SK-N-SH treated with all-trans-retinoic acid at 6 μM for 48 hours (cell line): ENCODE measurements at regions not wholly inside any gene's neighbourhood (a gene's known extent, or its start where the extent isn't known, plus 50 kb on each side); places are given as distances from the start of the nearest gene placed in this dataset.

Experiments
- CREB5 ChIP-seq: fragments of 250-450 bp; sonication (Bioruptor Pico); IDR thresholded peaks from 2 replicates; pipeline ENCODE4 v1.5.1; 2020; ENCODE audit warnings: low read depth, mild to moderate bottlenecking, moderate library complexity
- PATZ1 ChIP-seq: fragments of 250-450 bp; sonication (Bioruptor Pico); IDR thresholded peaks from 2 replicates; pipeline ENCODE4 v1.8.0; 2020; ENCODE audit warnings: mild to moderate bottlenecking, moderate library complexity, borderline replicate concordance
- TOX ChIP-seq: fragments of 250-450 bp; sonication (Bioruptor Pico); IDR thresholded peaks from 2 replicates; pipeline ENCODE4 v1.8.0; 2021; ENCODE audit warnings: mild to moderate bottlenecking, moderate library complexity, borderline replicate concordance
- ZFP30 ChIP-seq: fragments of 450-650 bp; formaldehyde crosslinking; IDR thresholded peaks from 2 replicates; pipeline ENCODE4 v1.5.0; 2022; ENCODE audit warnings: mild to moderate bottlenecking, moderate library complexity
- ZNF565 ChIP-seq: fragments of 450-650 bp; formaldehyde crosslinking; conservative IDR thresholded peaks from 2 replicates; pipeline ENCODE4 v1.5.0; 2020; ENCODE audit warnings: low read depth, mild to moderate bottlenecking, moderate library complexity

DNA sequence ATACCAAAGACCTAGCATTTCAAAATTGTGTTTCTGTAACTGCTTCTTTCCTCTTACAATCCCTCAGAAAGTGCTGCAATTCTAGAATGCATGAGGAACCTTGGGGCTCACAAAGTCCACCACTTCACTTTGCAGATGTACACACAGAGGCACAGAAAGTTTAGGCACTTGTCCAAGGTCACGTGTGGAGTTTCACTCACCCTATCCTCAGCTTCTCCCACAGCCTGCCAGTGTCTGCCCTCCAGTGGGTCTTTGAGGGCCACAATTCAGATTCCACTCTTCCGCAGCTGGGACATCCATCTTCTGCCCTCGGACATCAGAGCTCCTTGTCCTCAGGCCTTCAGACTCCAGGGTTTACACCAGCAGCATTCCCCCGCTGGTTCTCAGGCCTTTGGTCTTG is 210.5 kb upstream of the SERP2 start:
- TF ChIP-seq PATZ1 (CRISPR knock-in tag) (no peak), ZNF565 (CRISPR knock-in tag) (no peak), CREB5 (CRISPR knock-in tag) (no peak), TOX (CRISPR knock-in tag) (no peak), ZFP30 (CRISPR knock-in tag) (no peak)
